PC-9 (cell line): ENCODE measurements at regions not wholly inside any gene's neighbourhood (a gene's known extent, or its start where the extent isn't known, plus 50 kb on each side); places are given as distances from the start of the nearest gene placed in this dataset.

Experiments used
- BruUV-seq: library from RNA; stranded (reverse); fragments of 400-500 nt; replicated peaks from 2 replicates; lab custom pipeline; 2021; lab: Mats Ljungman, UMichigan
- CTCF ChIA-PET: fragments of 300-600 bp; sonication (Branson Sonifier 250); formaldehyde crosslinking; loops from one replicate; lab custom pipeline; 2022; ENCODE audit warnings: antibody characterized with exemption; lab: Charles Lee
- POLR2A ChIA-PET: fragments of 300-600 bp; sonication (Branson Sonifier 250); formaldehyde crosslinking; loops from one replicate; lab custom pipeline; 2022; ENCODE audit warnings: antibody characterized with exemption; ENCODE audit not compliant: unreplicated experiment; lab: Charles Lee
- DNase-seq, 2 experiments: peaks; one replicate each; pipeline versions ENCODE4 v3.0.0 to v3.0.0-alpha.2; 2015 to 2022; ENCODE audit warnings: mixed read lengths in 1 of 2
- H2AFZ ChIP-seq: fragments of 200-600 bp; sonication (generic); 2 replicates; pipeline ENCODE4 v1.8.1; 2017; ENCODE audit warnings: antibody characterized with exemption
- H3F3A ChIP-seq: fragments of 200-600 bp; sonication (generic); 2 replicates; pipeline ENCODE4 v1.8.1; 2017; ENCODE audit warnings: antibody characterized with exemption, mild to moderate bottlenecking, low read depth; ENCODE audit not compliant: insufficient read depth
- H3K27ac ChIP-seq: fragments of 200-600 bp; sonication (generic); 2 replicates; pipeline ENCODE4 v1.6.1; 2016; ENCODE audit warnings: mixed run types
- H3K27me3 ChIP-seq: fragments of 200-600 bp; sonication (generic); 2 replicates; pipeline ENCODE4 v1.6.1; 2016; ENCODE audit warnings: low read depth, mixed run types; ENCODE audit not compliant: insufficient read depth
- H3K36me3 ChIP-seq: fragments of 200-600 bp; sonication (generic); 2 replicates; pipeline ENCODE4 v1.6.1; 2016; ENCODE audit warnings: low read depth, mixed run types
- H3K4me1 ChIP-seq: fragments of 200-600 bp; sonication (generic); replicated peaks from 2 replicates; pipeline ENCODE4 v1.6.1; 2016; ENCODE audit warnings: mixed run types; ENCODE audit not compliant: insufficient read depth
- H3K4me2 ChIP-seq: fragments of 200-600 bp; sonication (generic); 2 replicates; pipeline ENCODE4 v1.6.1; 2017; ENCODE audit warnings: mixed run types
- H3K4me3 ChIP-seq: fragments of 200-600 bp; sonication (generic); 2 replicates; pipeline ENCODE4 v1.6.1; 2016; ENCODE audit warnings: mixed run types
- H3K79me2 ChIP-seq: fragments of 200-600 bp; sonication (generic); 2 replicates; pipeline ENCODE4 v1.6.1; 2017; ENCODE audit warnings: low read depth, mixed run types
- H3K9me2 ChIP-seq: fragments of 200-600 bp; sonication (generic); 2 replicates; pipeline ENCODE4 v1.8.1; 2017; ENCODE audit warnings: mild to moderate bottlenecking; ENCODE audit not compliant: insufficient read depth
- H3K9me3 ChIP-seq: fragments of 200-600 bp; sonication (generic); 2 replicates; pipeline ENCODE4 v1.8.1; 2016; ENCODE audit warnings: low read depth; ENCODE audit not compliant: insufficient read depth
- H4K20me1 ChIP-seq: fragments of 200-600 bp; sonication (generic); 2 replicates; pipeline ENCODE4 v1.8.1; 2017; ENCODE audit not compliant: insufficient read depth
- CTCF ChIP-seq: fragments of 200-600 bp; sonication (generic); conservative IDR thresholded peaks from 2 replicates; pipeline ENCODE4 v1.6.1; 2017; ENCODE audit warnings: mixed run types, antibody characterized with exemption, mild to moderate bottlenecking, moderate library complexity
- EZH2 ChIP-seq: fragments of 200-600 bp; sonication (generic); IDR thresholded peaks from 2 replicates; pipeline ENCODE4 v1.8.0; 2017; ENCODE audit warnings: antibody characterized with exemption, low read depth
- intact Hi-C: fragments of 100-400 bp; cut with micrococcal nuclease; formaldehyde crosslinking; loops from one replicate; pipeline ENCODE4 v1.10.0; 2022; ENCODE audit not compliant: unreplicated experiment

DNA sequence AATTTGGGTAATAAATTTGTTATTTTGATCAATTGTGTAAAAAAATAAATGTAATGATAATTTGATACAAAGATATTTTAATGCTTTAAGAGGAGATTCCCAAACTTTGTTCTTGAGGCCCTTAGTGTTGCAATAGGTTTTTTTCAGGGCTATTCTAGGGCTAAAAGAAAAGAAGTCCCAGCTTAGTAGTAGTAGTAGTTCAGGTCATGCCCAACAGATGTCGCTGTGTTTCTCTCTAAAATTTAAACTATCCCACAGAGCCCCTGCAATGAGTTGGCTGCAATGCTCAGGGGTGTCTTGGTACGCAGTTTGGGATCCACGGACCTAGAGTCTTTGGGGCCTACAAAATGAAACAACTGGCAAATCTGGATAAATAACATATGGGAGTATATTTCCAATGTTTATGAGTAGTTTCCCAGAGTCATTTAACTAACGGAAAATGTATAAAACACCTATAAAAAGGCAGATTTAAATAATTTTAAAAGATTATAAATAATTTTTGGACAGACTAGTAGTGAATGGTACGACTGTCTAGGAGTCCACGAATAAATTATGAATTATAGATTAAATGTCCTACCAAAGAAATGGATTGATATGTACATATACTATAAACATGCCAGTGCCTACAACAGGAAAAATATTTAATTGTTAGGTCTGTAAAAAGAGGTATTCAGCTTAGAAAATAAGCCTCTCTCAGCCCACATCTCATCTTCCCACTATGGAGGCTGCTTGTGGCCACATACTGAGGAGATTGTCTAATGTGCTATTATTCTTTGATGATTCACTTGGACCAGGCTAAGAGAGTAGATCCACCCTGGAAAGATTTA is 228.5 kb upstream of the PMFBP1 start:
- DNase-seq = peak; percentile 23 to 36
- intact Hi-C loops = loop anchor here (2.0 kb wide), 1 partner anchor 66 kb away; no protein-coding TSS in a partner anchor

DNA sequence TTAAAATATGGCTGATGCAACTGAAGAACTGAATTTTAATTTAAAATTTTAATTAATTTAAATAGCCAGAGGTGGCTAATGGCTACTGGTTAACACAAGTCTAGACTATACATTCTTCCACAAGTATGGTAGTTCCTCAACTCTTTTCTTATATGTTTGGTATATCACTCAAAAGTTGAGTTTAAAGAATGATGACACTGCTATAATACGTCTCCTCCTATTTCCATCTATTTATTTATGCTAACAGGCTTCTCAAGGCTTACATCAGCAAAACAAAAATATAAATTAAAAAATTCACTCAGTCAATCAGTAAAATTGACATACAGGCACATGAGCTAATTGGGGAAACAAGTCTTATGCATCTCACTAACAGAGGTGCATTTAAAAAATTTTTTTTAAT is 227.9 kb upstream of the PMFBP1 start:
- no peaks in the 10 kb centered on the region for H4K20me1 ChIP-seq
- H3K9me2 ChIP-seq = no peaks in the 10 kb centered on the region
- no peaks in the 10 kb centered on the region for H3K27me3 ChIP-seq
- H3K4me3 ChIP-seq = no peak overlapping the region
- no peak overlapping the region for H3K4me2 ChIP-seq
- TF ChIP-seq EZH2 = no peak
- TF ChIP-seq CTCF = no peak
- no peak overlapping the region for H2AFZ ChIP-seq
- no peak for DNase-seq
- no peaks in the 10 kb centered on the region for H3K4me1 ChIP-seq
- ChIA-PET CTCF (interaction anchor here (0.6 kb wide), 1 partner anchor 1610 kb away, joined by 3 read pairs; no protein-coding TSS in a partner anchor), POLR2A (no interaction called here)
- no peak overlapping the region for H3K27ac ChIP-seq
- H3K9me3 ChIP-seq = no peaks in the 10 kb centered on the region
- BruUV-seq = no TSS peak
- no peaks in the 10 kb centered on the region for H3K36me3 ChIP-seq
- intact Hi-C loops = loop anchor here (2.0 kb wide), 1 partner anchor 67 kb away; no protein-coding TSS in a partner anchor
- no peaks in the 10 kb centered on the region for H3F3A ChIP-seq
- H3K79me2 ChIP-seq = no peaks in the 10 kb centered on the region

More for the DNA sequence above, 228.5 kb upstream of the PMFBP1 start:
- Histone ChIP-seq H3K79me2 (no peaks in the 10 kb centered on the region), H3K9me2 (no peaks in the 10 kb centered on the region), H3K9me3 (no peaks in the 10 kb centered on the region), H3K4me1 (no peaks in the 10 kb centered on the region), H2AFZ (no peak overlapping the region), H3K27me3 (no peaks in the 10 kb centered on the region), H3F3A (no peaks in the 10 kb centered on the region), H3K4me3 (no peak overlapping the region), H3K4me2 (no peak overlapping the region), H3K36me3 (no peaks in the 10 kb centered on the region), H4K20me1 (no peaks in the 10 kb centered on the region), H3K27ac (no peak overlapping the region)
- POLR2A ChIA-PET = interaction anchor here (0.7 kb wide), 1 partner anchor 1477 kb away, joined by 9 read pairs; no protein-coding TSS in a partner anchor
- TF ChIP-seq CTCF (peak; percentile 92), EZH2 (no peak)
- BruUV-seq = no TSS peak
- CTCF ChIA-PET = interaction anchor here (0.6 kb wide), 1 partner anchor 1610 kb away, joined by 3 read pairs; no protein-coding TSS in a partner anchor

- H3K4me1 ChIP-seq = no peaks in the 10 kb centered on the region
- TF ChIP-seq EZH2 (no peak), CTCF (no peak)
- intact Hi-C loops = no loop called here
- H3F3A ChIP-seq = no peaks in the 10 kb centered on the region
- H4K20me1 ChIP-seq = no peaks in the 10 kb centered on the region
- no peak overlapping the region for H3K4me2 ChIP-seq
- no peak overlapping the region for H3K4me3 ChIP-seq
- H2AFZ ChIP-seq = no peak overlapping the region
- ChIA-PET POLR2A (no interaction called here), CTCF (no interaction called here)
- no peak for DNase-seq
- no peaks in the 10 kb centered on the region for H3K36me3 ChIP-seq
- no peaks in the 10 kb centered on the region for H3K27me3 ChIP-seq
- no peaks in the 10 kb centered on the region for H3K9me3 ChIP-seq
- no peaks in the 10 kb centered on the region for H3K79me2 ChIP-seq
- H3K27ac ChIP-seq = no peak overlapping the region
- H3K9me2 ChIP-seq = no peaks in the 10 kb centered on the region
- BruUV-seq = no TSS peak
Observed at GRCh38 chr16:72397876-72398275, 225.9 kb upstream of the PMFBP1 start.
